K562 (cell line): ENCODE measurements at regions not wholly inside any gene's neighbourhood (a gene's known extent, or its start where the extent isn't known, plus 50 kb on each side); places are given as distances from the start of the nearest gene placed in this dataset.

Source experiments
- CREBBP ChIP-seq: IDR thresholded peaks from one replicate; pipeline ENCODE4 v1.6.1; 2012; ENCODE audit warnings: low read depth, mild to moderate bottlenecking, control low read depth, inconsistent platforms, low read length
- ETV6 ChIP-seq, 3 experiments: fragments of 150-350 bp in 1 of 3; sonication (generic) in 1 of 3; formaldehyde crosslinking in 1 of 3; IDR thresholded peaks; 2 replicates each; pipeline versions ENCODE4 v1.6.1 to v1.8.0; 2014 to 2022; ENCODE audit warnings: borderline replicate concordance in 2 of 3, low read depth in 2 of 3, antibody characterized with exemption in 1 of 3, low read length in 1 of 3, mild to moderate bottlenecking in 1 of 3, missing genetic modification reagents in 1 of 3
- NR2C2 ChIP-seq, 2 experiments: fragments of 200-800 bp in 1 of 2; sonication (Bioruptor generic) in 1 of 2; sonication (generic) in 1 of 2; formaldehyde crosslinking in 1 of 2; IDR thresholded peaks; 2 replicates each; pipeline versions ENCODE4 v1.6.1 to v1.8.0; 2016 to 2022; ENCODE audit warnings: mild to moderate bottlenecking in 1 of 2, missing compliant biosample characterization in 1 of 2, missing genetic modification characterization in 1 of 2, missing genetic modification reagents in 1 of 2

DNA sequence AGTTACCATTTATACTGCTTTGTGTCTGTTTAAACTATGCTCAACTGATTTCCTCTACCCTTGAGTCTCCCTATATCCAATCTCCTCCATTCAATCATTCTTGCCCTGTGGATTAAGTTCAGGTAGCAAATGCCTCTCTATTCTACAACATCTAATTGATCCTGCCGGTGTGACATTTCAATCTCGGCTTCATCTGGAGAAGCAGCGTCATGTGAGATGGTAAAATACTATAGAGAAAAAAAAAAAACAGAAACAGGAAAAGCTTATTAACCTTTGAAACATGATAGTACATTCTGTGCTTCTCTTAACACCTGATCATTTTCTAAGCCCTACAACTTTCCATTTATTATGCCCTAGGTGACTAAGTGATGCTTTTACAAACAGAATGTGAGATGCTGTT lies 89.4 kb downstream of the KCTD12 start:
- TF ChIP-seq NR2C2 (CRISPR knock-in tag; IDR thresholded peaks at IDR 0.05) (no peak), NR2C2 (tag; IDR thresholded peaks at IDR 0.05) (no peak), CREBBP (no peak), ETV6 (IDR thresholded peaks at IDR 0.05; ENCODE audit: borderline replicate concordance in 1 of 2, low read depth in 2 of 2, low read length in 1 of 2) (no peak), ETV6 (CRISPR knock-in tag; IDR thresholded peaks at IDR 0.05; ENCODE audit: borderline replicate concordance) (no peak)
